ENCODE measurements at regions not wholly inside any gene's neighbourhood (a gene's known extent, or its start where the extent isn't known, plus 50 kb on each side); places are given as distances from the start of the nearest gene placed in this dataset.

- TF ChIP-seq CTCF (IDR thresholded peaks at IDR 0.05; ENCODE audit: borderline replicate concordance, extremely low read depth, insufficient read depth) = no peak
- DNase-seq (no peak), FAIRE-seq (no peak)
- Histone ChIP-seq H3K4me3 (ENCODE audit: low read length in 3 of 3) (no peak overlapping the region), H3K4me1 (ENCODE audit: control insufficient read depth in 2 of 3, insufficient read depth in 2 of 3, low read depth in 1 of 3, low read length in 3 of 3) (no peaks in the 10 kb centered on the region), H3K9me3 (ENCODE audit: control insufficient read depth in 2 of 3, insufficient read depth in 1 of 3, low read length in 3 of 3) (no peaks in the 10 kb centered on the region), H3K9ac (ENCODE audit: low read length in 3 of 3) (no peak overlapping the region), H3K27me3 (ENCODE audit: control insufficient read depth, insufficient read depth, low read length) (no peaks in the 10 kb centered on the region), H3K27ac (ENCODE audit: low read depth in 2 of 2, low read length in 2 of 2) (no peak overlapping the region), H3K36me3 (ENCODE audit: control insufficient read depth in 2 of 3, insufficient read depth in 3 of 3, low read length in 3 of 3) (no peaks in the 10 kb centered on the region)
- intact Hi-C loops (cut with DNase I) = no loop called here
Measured at GRCh38 chr5:74085782-74086181, 459.8 kb downstream of the ARHGEF28 start.

DNA sequence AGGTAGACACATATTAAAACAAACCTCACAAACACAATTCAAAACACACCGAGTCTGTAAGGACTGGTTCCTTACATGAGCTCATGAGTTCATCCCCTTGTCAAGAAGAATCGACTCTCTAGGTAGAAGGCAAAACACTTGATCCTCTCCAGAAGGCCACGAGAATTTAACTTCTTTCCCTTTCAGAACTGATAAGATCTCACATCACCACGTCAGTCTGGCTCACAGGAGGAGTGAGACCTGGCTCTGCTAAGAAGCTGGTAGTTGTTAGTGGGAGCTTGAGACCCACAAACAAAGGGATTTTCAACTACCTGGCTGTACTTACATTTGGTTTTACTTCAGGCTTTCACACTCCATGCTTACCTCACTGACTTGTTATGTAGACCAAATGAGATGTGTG lies 459.2 kb downstream of the ARHGEF28 start:
- H3K4me1 ChIP-seq (ENCODE audit: control insufficient read depth in 2 of 3, insufficient read depth in 2 of 3, low read depth in 1 of 3, low read length in 3 of 3) = no peaks in the 10 kb centered on the region
- no peaks in the 10 kb centered on the region for H3K36me3 ChIP-seq (ENCODE audit: control insufficient read depth in 2 of 3, insufficient read depth in 3 of 3, low read length in 3 of 3)
- intact Hi-C loops (cut with DNase I) = no loop called here
- no peak for TF ChIP-seq CTCF (IDR thresholded peaks at IDR 0.05; ENCODE audit: borderline replicate concordance, extremely low read depth, insufficient read depth)
- H3K27ac ChIP-seq (ENCODE audit: low read depth in 2 of 2, low read length in 2 of 2) = no peak overlapping the region
- H3K9ac ChIP-seq (ENCODE audit: low read length in 3 of 3) = no peak overlapping the region
- no peaks in the 10 kb centered on the region for H3K27me3 ChIP-seq (ENCODE audit: control insufficient read depth, insufficient read depth, low read length)
- DNase-seq = no peak
- H3K9me3 ChIP-seq (ENCODE audit: control insufficient read depth in 2 of 3, insufficient read depth in 1 of 3, low read length in 3 of 3) = no peaks in the 10 kb centered on the region
- FAIRE-seq = no peak
- no peak overlapping the region for H3K4me3 ChIP-seq (ENCODE audit: low read length in 3 of 3)

- Histone ChIP-seq H3K4me1 (ENCODE audit: control insufficient read depth in 2 of 3, insufficient read depth in 2 of 3, low read depth in 1 of 3, low read length in 3 of 3) (no peaks in the 10 kb centered on the region), H3K27ac (ENCODE audit: low read depth in 2 of 2, low read length in 2 of 2) (no peak overlapping the region), H3K27me3 (ENCODE audit: control insufficient read depth, insufficient read depth, low read length) (no peaks in the 10 kb centered on the region), H3K4me3 (ENCODE audit: low read length in 3 of 3) (no peak overlapping the region), H3K9ac (ENCODE audit: low read length in 3 of 3) (no peak overlapping the region), H3K36me3 (ENCODE audit: control insufficient read depth in 2 of 3, insufficient read depth in 3 of 3, low read length in 3 of 3) (no peaks in the 10 kb centered on the region), H3K9me3 (ENCODE audit: control insufficient read depth in 2 of 3, insufficient read depth in 1 of 3, low read length in 3 of 3) (no peaks in the 10 kb centered on the region)
- no peak for DNase-seq
- intact Hi-C loops (cut with DNase I) = no loop called here
- no peak for FAIRE-seq
- TF ChIP-seq CTCF (IDR thresholded peaks at IDR 0.05; ENCODE audit: borderline replicate concordance, extremely low read depth, insufficient read depth) = no peak
Measured at GRCh38 chr5:74083096-74083791, 457.2 kb downstream of the ARHGEF28 start.

All from kidney (tissue), 13 donors.